H1 (cell line): ENCODE measurements at regions not wholly inside any gene's neighbourhood (a gene's known extent, or its start where the extent isn't known, plus 50 kb on each side); places are given as distances from the start of the nearest gene placed in this dataset.

ENCODE experiments used
- ATF3 ChIP-seq: IDR thresholded peaks from 2 replicates; pipeline ENCODE4 v1.6.1; 2011; ENCODE audit warnings: low read depth, mild to moderate bottlenecking, low read length; ENCODE audit not compliant: insufficient read depth
- CTBP2 ChIP-seq: IDR thresholded peaks from 2 replicates; pipeline ENCODE4 v1.7.0; 2011; ENCODE audit warnings: borderline replicate concordance, mild to moderate bottlenecking, moderate library complexity, mixed read lengths, low read length; ENCODE audit not compliant: insufficient read depth, insufficient read length
- CTCF ChIP-seq, 3 experiments: IDR thresholded peaks; 1 replicate in 2 of 3; 2 replicates in 1 of 3; pipeline versions ENCODE4 v1.5.1 to v1.6.1; 2011; ENCODE audit warnings: low read length in 3 of 3, mild to moderate bottlenecking in 3 of 3, inconsistent platforms in 2 of 3, low read depth in 1 of 3, moderate library complexity in 1 of 3; ENCODE audit not compliant: insufficient read depth in 1 of 3; ENCODE audit errors: control extremely low read depth in 1 of 3
- GABPA ChIP-seq: IDR thresholded peaks from 2 replicates; pipeline ENCODE4 v1.6.1; 2011; ENCODE audit warnings: mild to moderate bottlenecking, low read length, moderate library complexity, borderline replicate concordance; ENCODE audit not compliant: insufficient read depth
- POLR2A ChIP-seq, 2 experiments: IDR thresholded peaks; 1 replicate in 1 of 2; 2 replicates in 1 of 2; pipeline ENCODE4 v1.6.1; 2011; ENCODE audit warnings: low read depth in 2 of 2, low read length in 2 of 2, mild to moderate bottlenecking in 2 of 2; ENCODE audit errors: control extremely low read depth in 1 of 2
- SIX5 ChIP-seq: IDR thresholded peaks from 2 replicates; pipeline ENCODE4 v1.6.1; 2011; ENCODE audit warnings: mild to moderate bottlenecking, low read depth, low read length
- SP1 ChIP-seq: IDR thresholded peaks from 2 replicates; pipeline ENCODE4 v1.6.1; 2011; ENCODE audit warnings: low read depth, low read length
- YY1 ChIP-seq: IDR thresholded peaks from 2 replicates; pipeline ENCODE4 v1.6.1; 2011; ENCODE audit warnings: low read depth, mild to moderate bottlenecking, low read length

GRCh38 chr3:43163895-43164493 is 58.1 kb upstream of the POMGNT2 start:
- TF ChIP-seq CTCF (IDR thresholded peaks at IDR 0.05; ENCODE audit: control extremely low read depth in 1 of 3, insufficient read depth in 1 of 3, low read depth in 1 of 3, low read length in 3 of 3) (no peak), SIX5 (no peak), ATF3 (no peak), CTBP2 (no peak), GABPA (no peak), POLR2A (IDR thresholded peaks at IDR 0.05; ENCODE audit: control extremely low read depth in 1 of 2, low read depth in 2 of 2, low read length in 2 of 2) (no peak), SP1 (no peak), YY1 (no peak)
